ENCODE measurements at regions not wholly inside any gene's neighbourhood (a gene's known extent, or its start where the extent isn't known, plus 50 kb on each side); places are given as distances from the start of the nearest gene placed in this dataset.
A peak's percentile ranks its signal among the peaks of the same experiment; 100 is the strongest.
"Not testable (repeated sequence)": the region's sequence is repeated elsewhere in the genome, so short reads cannot be mapped to it uniquely, and the experiment has no call there.

GRCh38 chr10:20614911-20615310 is 282.2 kb downstream of the NEBL start:
- DNase-seq = no peak

- no peak for DNase-seq
Measured at GRCh38 chr10:20608503-20608902, 288.6 kb downstream of the NEBL start.

- DNase-seq = no peak
Measured at GRCh38 chr10:20606985-20607384, 290.1 kb downstream of the NEBL start.

- no peak for DNase-seq
Measured at GRCh38 chr10:20601941-20602461, 295.1 kb downstream of the NEBL start.

- DNase-seq = peak in 1 of 2 experiments; percentile 20
Measured at GRCh38 chr10:20598590-20598989, 298.5 kb downstream of the NEBL start.

- DNase-seq = no peak
Measured at GRCh38 chr10:20596911-20597310, 300.2 kb downstream of the NEBL start.

- no peak for DNase-seq
Measured at GRCh38 chr10:20596065-20596755, 300.9 kb downstream of the NEBL start.

GRCh38 chr10:20593649-20594048 is 303.5 kb downstream of the NEBL start:
- no peak for DNase-seq

- no peak for DNase-seq
Measured at GRCh38 chr10:20582041-20582440, 315.1 kb downstream of the NEBL start.

- DNase-seq = no peak
Measured at GRCh38 chr10:20573924-20574323, 323.2 kb downstream of the NEBL start.

- DNase-seq = not testable (repeated sequence)
Measured at GRCh38 chr10:20555990-20556389, 341.1 kb downstream of the NEBL start.

GRCh38 chr10:20552382-20552781 is 344.7 kb downstream of the NEBL start:
- no peak for DNase-seq

GRCh38 chr10:20551761-20552160 is 345.4 kb downstream of the NEBL start:
- DNase-seq = no peak

- no peak for DNase-seq
Measured at GRCh38 chr10:20535897-20536881, 360.9 kb downstream of the NEBL start.

- DNase-seq = not testable (repeated sequence)
Measured at GRCh38 chr10:20531241-20531883, 365.7 kb downstream of the NEBL start.

- DNase-seq = no peak
Measured at GRCh38 chr10:20521186-20521585, 375.9 kb downstream of the NEBL start.

GRCh38 chr10:20515654-20516053 is 381.5 kb downstream of the NEBL start:
- DNase-seq = no peak

- no peak for DNase-seq
Measured at GRCh38 chr10:20512631-20513030, 384.5 kb downstream of the NEBL start.

GRCh38 chr10:20508921-20509320 is 388.2 kb downstream of the NEBL start:
- DNase-seq = no peak

- no peak for DNase-seq
Measured at GRCh38 chr10:20502903-20503585, 394.1 kb downstream of the NEBL start.

GRCh38 chr10:20494474-20494873 is 402.6 kb downstream of the NEBL start:
- DNase-seq = no peak

- DNase-seq = no peak
Measured at GRCh38 chr10:20492447-20492846, 404.7 kb downstream of the NEBL start.

GRCh38 chr10:20489961-20490360 is 407.1 kb downstream of the NEBL start:
- DNase-seq = no peak
